CD14-positive monocyte (primary cell): ENCODE measurements at regions not wholly inside any gene's neighbourhood (a gene's known extent, or its start where the extent isn't known, plus 50 kb on each side); places are given as distances from the start of the nearest gene placed in this dataset.
A peak's percentile ranks its signal among the peaks of the same experiment; 100 is the strongest.

Experiments used
- DNase-seq, 3 donors: peaks; one replicate each; pipeline ENCODE4 v3.0.0-alpha.2; 2011 to 2022
- H2AFZ ChIP-seq: 2 replicates; pipeline ENCODE4 v1.6.0; 2012; ENCODE audit warnings: mild to moderate bottlenecking, low read depth, low read length, inconsistent platforms; ENCODE audit not compliant: insufficient read depth, poor library complexity, severe bottlenecking
- H3K27ac ChIP-seq, 2 donors: 1 replicate in 1 of 2; 2 replicates in 1 of 2; pipeline ENCODE4 v1.5.1; 2012 to 2013; ENCODE audit warnings: low read length in 2 of 2, control low read depth in 1 of 2, inconsistent platforms in 1 of 2, low read depth in 1 of 2, mild to moderate bottlenecking in 1 of 2
- H3K27me3 ChIP-seq, 2 donors: one replicate each; pipeline versions ENCODE4 v1.6.0 to v1.6.1; 2011 to 2013; ENCODE audit warnings: low read length in 2 of 2; ENCODE audit not compliant: control insufficient read depth in 2 of 2, insufficient read depth in 2 of 2
- H3K36me3 ChIP-seq, 2 donors: replicated peaks in 1 of 2; 1 replicate in 1 of 2; 2 replicates in 1 of 2; pipeline versions ENCODE4 v1.5.1 to v1.6.1; 2012 to 2013; ENCODE audit warnings: low read length in 2 of 2, control low read depth in 1 of 2, inconsistent platforms in 1 of 2, mild to moderate bottlenecking in 1 of 2; ENCODE audit not compliant: insufficient read depth in 2 of 2, control insufficient read depth in 1 of 2
- H3K4me1 ChIP-seq, 2 donors: 1 replicate in 1 of 2; 2 replicates in 1 of 2; pipeline versions ENCODE4 v1.5.1 to v1.6.1; 2012 to 2013; ENCODE audit warnings: low read length in 2 of 2, control low read depth in 1 of 2, inconsistent platforms in 1 of 2, mild to moderate bottlenecking in 1 of 2, moderate library complexity in 1 of 2; ENCODE audit not compliant: insufficient read depth in 2 of 2, control insufficient read depth in 1 of 2
- H3K4me2 ChIP-seq: replicated peaks from 2 replicates; pipeline ENCODE3; 2012; ENCODE audit warnings: low read length, moderate library complexity, mild to moderate bottlenecking; ENCODE audit not compliant: poor library complexity, severe bottlenecking; ENCODE audit errors: extremely low read depth
- H3K4me3 ChIP-seq, 3 experiments: fragments of 200-600 bp in 1 of 3; sonication (generic) in 1 of 3; replicated peaks in 1 of 3; 1 replicate in 2 of 3; 2 replicates in 1 of 3; pipeline ENCODE4 v1.5.1; 2011 to 2013; ENCODE audit warnings: low read length in 3 of 3, mild to moderate bottlenecking in 3 of 3, control low read depth in 2 of 3, low read depth in 2 of 3, inconsistent platforms in 1 of 3, moderate library complexity in 1 of 3
- H3K79me2 ChIP-seq: 2 replicates; pipeline ENCODE4 v1.6.0; 2012; ENCODE audit warnings: mild to moderate bottlenecking, control low read depth, inconsistent platforms, low read length, moderate library complexity; ENCODE audit not compliant: insufficient read depth
- H3K9ac ChIP-seq: 2 replicates; pipeline ENCODE4 v1.6.0; 2017; ENCODE audit warnings: low read length, mild to moderate bottlenecking; ENCODE audit not compliant: insufficient read depth, poor library complexity, severe bottlenecking
- H3K9me3 ChIP-seq, 2 donors: replicated peaks in 1 of 2; 1 replicate in 1 of 2; 2 replicates in 1 of 2; pipeline versions ENCODE4 v1.5.1 to v1.6.1; 2012 to 2013; ENCODE audit warnings: low read length in 2 of 2, control low read depth in 1 of 2; ENCODE audit not compliant: control insufficient read depth in 1 of 2, insufficient read depth in 1 of 2
- H4K20me1 ChIP-seq: 2 replicates; pipeline ENCODE4 v1.6.0; 2012; ENCODE audit warnings: mild to moderate bottlenecking, low read length, control low read depth, moderate library complexity; ENCODE audit not compliant: insufficient read depth
- H3K27ac Mint-ChIP-seq, 7 donors: one replicate each; pipeline ENCODE4 v1.8.0; 2020; ENCODE audit warnings: mild to moderate bottlenecking in 7 of 7, mixed read lengths in 7 of 7, moderate library complexity in 6 of 7, inconsistent platforms in 2 of 7
- H3K27me3 Mint-ChIP-seq, 3 donors: one replicate each; pipeline ENCODE4 v1.8.0; 2021 to 2022; ENCODE audit warnings: low read depth in 3 of 3, mild to moderate bottlenecking in 3 of 3, mixed read lengths in 3 of 3, moderate library complexity in 3 of 3, inconsistent platforms in 1 of 3
- H3K36me3 Mint-ChIP-seq, 2 donors: one replicate each; pipeline ENCODE4 v1.8.0; 2020; ENCODE audit warnings: mixed read lengths in 2 of 2, inconsistent platforms in 1 of 2, mild to moderate bottlenecking in 1 of 2
- H3K4me1 Mint-ChIP-seq: one replicate; pipeline ENCODE4 v1.8.0; 2020; ENCODE audit warnings: mild to moderate bottlenecking, mixed read lengths
- H3K4me3 Mint-ChIP-seq, 2 donors: one replicate each; pipeline ENCODE4 v1.8.0; 2020; ENCODE audit warnings: mild to moderate bottlenecking in 2 of 2, mixed read lengths in 2 of 2, moderate library complexity in 1 of 2
- H3K9me3 Mint-ChIP-seq, 7 donors: one replicate each; pipeline ENCODE4 v1.8.0; 2020 to 2022; ENCODE audit warnings: mixed read lengths in 7 of 7, mild to moderate bottlenecking in 6 of 7, moderate library complexity in 6 of 7, inconsistent platforms in 2 of 7
- CTCF ChIP-seq: fragments of 200-600 bp; IDR thresholded peaks from one replicate; pipeline ENCODE4 v1.8.0; 2022; ENCODE audit warnings: antibody characterized with exemption, mild to moderate bottlenecking
- WGBS: methylation state at CpG from one replicate; pipeline ENCODE4 v1.1.5; 2013; ENCODE audit warnings: missing lambda C conversion rate; ENCODE audit not compliant: insufficient coverage; 5-methylcytosine and 5-hydroxymethylcytosine counted together
- intact Hi-C, 2 donors: fragments of 100-400 bp; cut with micrococcal nuclease; formaldehyde crosslinking; loops; one replicate each; pipeline versions ENCODE4 v1.15.0 to v1.15.1; 2023

GRCh38 chr6:40671001-40671693 lies 84.0 kb upstream of the LRFN2 start:
- H3K4me1 Mint-ChIP-seq = no peaks in the 10 kb centered on the region
- Histone ChIP-seq H4K20me1 (no peaks in the 10 kb centered on the region), H3K9ac (no peak overlapping the region), H3K4me1 (no peaks in the 10 kb centered on the region), H3K4me3 (no peak overlapping the region), H3K27ac (no peak overlapping the region), H3K9me3 (peaks cover 5 to 7% of the 10 kb centered on the region in 2 donors), H2AFZ (no peak overlapping the region), H3K79me2 (no peaks in the 10 kb centered on the region), H3K36me3 (no peaks in the 10 kb centered on the region), H3K4me2 (no peak overlapping the region), H3K27me3 (no peaks in the 10 kb centered on the region)
- H3K27ac Mint-ChIP-seq = peak overlapping the region in 1 of 7 donors; percentile 41
- peak overlapping the region in 1 of 2 donors; percentile 11 for H3K4me3 Mint-ChIP-seq
- no peaks in the 10 kb centered on the region for H3K36me3 Mint-ChIP-seq
- intact Hi-C loops = no loop called here
- peaks cover 0 to 12% (median 9%) of the 10 kb centered on the region in 7 donors for H3K9me3 Mint-ChIP-seq
- WGBS = 96% methylated on average over 11 of the region's 15 CpGs
- TF ChIP-seq CTCF = no peak
- DNase-seq = no peak
- peaks cover 0 to 2% (median 0%) of the 10 kb centered on the region in 3 donors for H3K27me3 Mint-ChIP-seq

- H3K27ac ChIP-seq = no peak overlapping the region
- Mint-ChIP-seq H3K9me3 (peaks cover 7 to 27% (median 25%) of the 10 kb centered on the region in 7 donors), H3K4me1 (no peaks in the 10 kb centered on the region), H3K27me3 (peaks cover 0 to 2% (median 0%) of the 10 kb centered on the region in 3 donors), H3K27ac (no peak overlapping the region), H3K36me3 (no peaks in the 10 kb centered on the region), H3K4me3 (no peak overlapping the region)
- H3K9me3 ChIP-seq = peaks cover 23 to 25% of the 10 kb centered on the region in 2 donors
- intact Hi-C loops = no loop called here
- no peaks in the 10 kb centered on the region for H3K36me3 ChIP-seq
- no peaks in the 10 kb centered on the region for H3K79me2 ChIP-seq
- no peaks in the 10 kb centered on the region for H4K20me1 ChIP-seq
- no peak overlapping the region for H3K9ac ChIP-seq
- no peaks in the 10 kb centered on the region for H3K27me3 ChIP-seq
- no peak overlapping the region for H3K4me2 ChIP-seq
- DNase-seq = no peak
- WGBS = no CpG with 5 or more reads among the region's 3 CpGs
- H3K4me3 ChIP-seq = no peak overlapping the region
- TF ChIP-seq CTCF = no peak
- no peaks in the 10 kb centered on the region for H3K4me1 ChIP-seq
- no peak overlapping the region for H2AFZ ChIP-seq
Observed at GRCh38 chr6:40669343-40669742, 82.2 kb upstream of the LRFN2 start.
